H9 (cell line): ENCODE measurements at regions not wholly inside any gene's neighbourhood (a gene's known extent, or its start where the extent isn't known, plus 50 kb on each side); places are given as distances from the start of the nearest gene placed in this dataset.

ENCODE experiments used
- DNase-seq: peaks from one replicate; pipeline ENCODE4 v3.0.0-alpha.2; 2017
- H2AFZ ChIP-seq: one replicate; pipeline ENCODE4 v1.6.1; 2013; ENCODE audit warnings: mild to moderate bottlenecking, low read length, control low read depth, moderate library complexity
- H2AK5ac ChIP-seq: 2 replicates; pipeline ENCODE4 v1.6.1; 2013; ENCODE audit warnings: low read length, control low read depth, mixed read lengths; ENCODE audit not compliant: insufficient read length
- H2BK120ac ChIP-seq: one replicate; pipeline ENCODE4 v1.6.1; 2013; ENCODE audit warnings: low read depth, mild to moderate bottlenecking, low read length, control low read depth, inconsistent platforms; ENCODE audit not compliant: poor library complexity, severe bottlenecking
- H2BK12ac ChIP-seq: 2 replicates; pipeline ENCODE4 v1.6.1; 2013; ENCODE audit warnings: low read length, control low read depth, mixed read lengths, low read depth; ENCODE audit not compliant: insufficient read length
- H2BK15ac ChIP-seq: 2 replicates; pipeline ENCODE4 v1.6.1; 2013; ENCODE audit warnings: low read depth, low read length, control low read depth
- H2BK20ac ChIP-seq: one replicate; pipeline ENCODE4 v1.6.1; 2013; ENCODE audit warnings: low read depth, mild to moderate bottlenecking, low read length, control low read depth, inconsistent platforms; ENCODE audit not compliant: poor library complexity, severe bottlenecking
- H2BK5ac ChIP-seq: 2 replicates; pipeline ENCODE4 v1.6.1; 2013; ENCODE audit warnings: low read length, control low read depth, mixed read lengths; ENCODE audit not compliant: insufficient read length
- H3K14ac ChIP-seq: 2 replicates; pipeline ENCODE4 v1.6.1; 2013; ENCODE audit warnings: low read length, control low read depth; ENCODE audit not compliant: insufficient read depth
- H3K18ac ChIP-seq: 2 replicates; pipeline ENCODE4 v1.6.1; 2013; ENCODE audit warnings: low read depth, mild to moderate bottlenecking, mixed read lengths, low read length, control low read depth; ENCODE audit not compliant: insufficient read length
- H3K23ac ChIP-seq: 2 replicates; pipeline ENCODE4 v1.6.1; 2013; ENCODE audit warnings: low read length, control low read depth, mixed read lengths, low read depth; ENCODE audit not compliant: insufficient read length
- H3K23me2 ChIP-seq: 2 replicates; pipeline ENCODE4 v1.6.1; 2013; ENCODE audit warnings: low read depth, mild to moderate bottlenecking, mixed read lengths, low read length, control low read depth; ENCODE audit not compliant: insufficient read length, poor library complexity, severe bottlenecking
- H3K27ac ChIP-seq: 2 replicates; pipeline ENCODE4 v1.5.1; 2013; ENCODE audit warnings: low read length, control low read depth, mixed read lengths, low read depth; ENCODE audit not compliant: insufficient read length
- H3K27me3 ChIP-seq: 2 replicates; pipeline ENCODE4 v1.6.1; 2013; ENCODE audit warnings: low read length, control low read depth, inconsistent platforms; ENCODE audit not compliant: insufficient read depth
- H3K4ac ChIP-seq: 2 replicates; pipeline ENCODE4 v1.6.1; 2013; ENCODE audit warnings: low read depth, mild to moderate bottlenecking, control low read depth, inconsistent platforms, low read length, moderate library complexity
- H3K4me1 ChIP-seq: 2 replicates; pipeline ENCODE4 v1.6.1; 2013; ENCODE audit warnings: low read length, control low read depth, inconsistent platforms; ENCODE audit not compliant: insufficient read depth
- H3K4me2 ChIP-seq: 2 replicates; pipeline ENCODE4 v1.6.1; 2013; ENCODE audit warnings: low read length, control low read depth, mixed read lengths; ENCODE audit not compliant: insufficient read length, insufficient read depth
- H3K56ac ChIP-seq: 2 replicates; pipeline ENCODE4 v1.6.1; 2013; ENCODE audit warnings: low read depth, mild to moderate bottlenecking, mixed read lengths, low read length, control low read depth; ENCODE audit not compliant: insufficient read length
- H3K79me1 ChIP-seq: 2 replicates; pipeline ENCODE4 v1.6.1; 2013; ENCODE audit warnings: low read depth, mild to moderate bottlenecking, moderate library complexity, low read length, control low read depth, inconsistent platforms; ENCODE audit not compliant: insufficient read depth, poor library complexity, severe bottlenecking
- H3K79me2 ChIP-seq: 2 replicates; pipeline ENCODE4 v1.6.1; 2013; ENCODE audit warnings: low read length, control low read depth, inconsistent platforms; ENCODE audit not compliant: insufficient read depth
- H3K9ac ChIP-seq: 2 replicates; pipeline ENCODE4 v1.6.1; 2013; ENCODE audit warnings: low read length, control low read depth, mixed read lengths; ENCODE audit not compliant: insufficient read length; ENCODE audit errors: extremely low read depth
- H3K9me3 ChIP-seq: one replicate; pipeline ENCODE4 v1.6.1; 2013; ENCODE audit warnings: low read depth, low read length, inconsistent platforms; ENCODE audit not compliant: control insufficient read depth
- H3T11ph ChIP-seq: one replicate; pipeline ENCODE4 v1.6.1; 2013; ENCODE audit warnings: mild to moderate bottlenecking, low read length, control low read depth, inconsistent platforms
- H4K20me1 ChIP-seq: one replicate; pipeline ENCODE4 v1.6.1; 2013; ENCODE audit not compliant: control insufficient read depth, insufficient read length, insufficient read depth
- H4K5ac ChIP-seq: 2 replicates; pipeline ENCODE4 v1.6.1; 2013; ENCODE audit warnings: low read depth, mild to moderate bottlenecking, mixed read lengths, low read length, control low read depth; ENCODE audit not compliant: insufficient read length
- H4K8ac ChIP-seq: replicated peaks from 2 replicates; pipeline ENCODE4 v1.6.1; 2013; ENCODE audit warnings: low read length, control low read depth, mixed read lengths, low read depth; ENCODE audit not compliant: insufficient read length
- H4K91ac ChIP-seq: 2 replicates; pipeline ENCODE4 v1.6.1; 2013; ENCODE audit warnings: low read depth, mild to moderate bottlenecking, moderate library complexity, mixed read lengths, low read length, control low read depth; ENCODE audit not compliant: insufficient read length
- H3K27ac Mint-ChIP-seq, 3 experiments: 2 replicates in 2 of 3; 3 replicates in 1 of 3; pipeline ENCODE4 v1.8.0; 2020 to 2021; ENCODE audit warnings: mixed read lengths in 3 of 3, mild to moderate bottlenecking in 1 of 3, moderate library complexity in 1 of 3
- H3K27me3 Mint-ChIP-seq: 2 replicates; pipeline ENCODE4 v1.8.0; 2021; ENCODE audit warnings: low read depth, mild to moderate bottlenecking, moderate library complexity, mixed read lengths
- H3K36me3 Mint-ChIP-seq, 3 experiments: 2 replicates in 2 of 3; 3 replicates in 1 of 3; pipeline ENCODE4 v1.8.0; 2020 to 2021; ENCODE audit warnings: low read depth in 3 of 3, mixed read lengths in 3 of 3; ENCODE audit not compliant: insufficient read depth in 1 of 3
- H3K4me1 Mint-ChIP-seq, 2 experiments: 2 replicates each; pipeline ENCODE4 v1.8.0; 2020; ENCODE audit warnings: mixed read lengths in 2 of 2
- H3K4me3 Mint-ChIP-seq, 2 experiments: 2 replicates in 1 of 2; 3 replicates in 1 of 2; pipeline ENCODE4 v1.8.0; 2020 to 2021; ENCODE audit warnings: mild to moderate bottlenecking in 2 of 2, mixed read lengths in 2 of 2, moderate library complexity in 1 of 2
- H3K9me3 Mint-ChIP-seq, 2 experiments: 2 replicates in 1 of 2; 3 replicates in 1 of 2; pipeline ENCODE4 v1.8.0; 2020; ENCODE audit warnings: mild to moderate bottlenecking in 2 of 2, mixed read lengths in 2 of 2, moderate library complexity in 1 of 2
- CTCF ChIP-seq: fragments of 200-600 bp; sonication (generic); conservative IDR thresholded peaks from 3 replicates; pipeline ENCODE4 v1.8.0; 2021; ENCODE audit warnings: antibody characterized with exemption, mild to moderate bottlenecking
- WGBS: extraction: QIAGEN DNeasy Blood & Tissue Kit; methylation state at CpG from one replicate; pipeline ENCODE4 v1.1.7; 2013; ENCODE audit warnings: missing lambda C conversion rate, low lambda C conversion rate, mixed read lengths; ENCODE audit not compliant: insufficient read length; ENCODE audit errors: extremely low coverage; 5-methylcytosine and 5-hydroxymethylcytosine counted together

GRCh38 chr7:18109762-18110161 is 82.1 kb upstream of the PRPS1L1 start:
- no peak overlapping the region for H3K4me3 Mint-ChIP-seq
- no peaks in the 10 kb centered on the region for H4K20me1 ChIP-seq
- H3K79me1 ChIP-seq: no peaks in the 10 kb centered on the region
- H3K36me3 Mint-ChIP-seq: no peaks in the 10 kb centered on the region
- no peaks in the 10 kb centered on the region for H3K79me2 ChIP-seq
- H2BK5ac ChIP-seq: no peak overlapping the region
- H3K23ac ChIP-seq: no peak overlapping the region
- H4K8ac ChIP-seq: no peak overlapping the region
- H3K9me3 ChIP-seq: no peaks in the 10 kb centered on the region
- H2BK20ac ChIP-seq: no peak overlapping the region
- no peak overlapping the region for H2BK15ac ChIP-seq
- no peak overlapping the region for H4K5ac ChIP-seq
- no peaks in the 10 kb centered on the region for H3K27me3 Mint-ChIP-seq
- no peak for DNase-seq
- TF ChIP-seq CTCF: no peak
- no peak overlapping the region for H3K14ac ChIP-seq
- H3K4me2 ChIP-seq: no peak overlapping the region
- H2BK120ac ChIP-seq: no peak overlapping the region
- H3T11ph ChIP-seq: no peak overlapping the region
- H3K4me1 Mint-ChIP-seq: no peaks in the 10 kb centered on the region
- no peak overlapping the region for H2AFZ ChIP-seq
- no peak overlapping the region for H3K27ac Mint-ChIP-seq
- H3K56ac ChIP-seq: no peak overlapping the region
- H3K4me1 ChIP-seq: no peaks in the 10 kb centered on the region
- H3K27ac ChIP-seq: no peak overlapping the region
- H3K9ac ChIP-seq: no peak overlapping the region
- no peak overlapping the region for H2AK5ac ChIP-seq
- no peak overlapping the region for H3K4ac ChIP-seq
- no peaks in the 10 kb centered on the region for H3K9me3 Mint-ChIP-seq
- no peak overlapping the region for H4K91ac ChIP-seq
- H3K27me3 ChIP-seq: no peaks in the 10 kb centered on the region
- H2BK12ac ChIP-seq: no peak overlapping the region
- H3K18ac ChIP-seq: no peak overlapping the region
- no CpG with 5 or more reads among the region's 1 CpG for WGBS
- no peaks in the 10 kb centered on the region for H3K23me2 ChIP-seq
